ENCODE measurements at regions not wholly inside any gene's neighbourhood (a gene's known extent, or its start where the extent isn't known, plus 50 kb on each side); places are given as distances from the start of the nearest gene placed in this dataset.

DNA sequence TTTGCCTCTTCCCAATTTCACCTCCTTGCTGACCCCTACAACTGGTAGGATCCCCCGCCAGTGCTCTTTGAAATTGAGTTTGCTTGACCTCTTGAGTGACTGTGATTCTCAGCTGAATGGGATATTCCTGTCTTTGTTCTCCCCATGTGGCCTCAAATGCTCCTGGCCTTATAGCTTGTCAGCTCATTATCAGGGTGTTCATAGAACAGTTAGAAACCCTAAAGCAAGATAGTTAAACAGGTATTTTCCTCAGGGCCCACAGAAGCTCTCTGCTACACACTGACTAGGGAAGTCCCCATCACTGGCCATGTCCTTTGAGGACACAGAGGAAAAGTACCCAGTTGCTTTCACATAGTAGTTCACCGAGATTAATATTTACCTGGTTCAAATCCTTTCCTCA, 211.5 kb upstream of the DTNBP1 start:
- TF ChIP-seq POLR2AphosphoS5 (IDR thresholded peaks at IDR 0.05) (no peak), POLR2A (IDR thresholded peaks at IDR 0.05) (no peak), EP300 (IDR thresholded peaks at IDR 0.05) (no peak)
- TF ChIP-seq, protein P1, sequence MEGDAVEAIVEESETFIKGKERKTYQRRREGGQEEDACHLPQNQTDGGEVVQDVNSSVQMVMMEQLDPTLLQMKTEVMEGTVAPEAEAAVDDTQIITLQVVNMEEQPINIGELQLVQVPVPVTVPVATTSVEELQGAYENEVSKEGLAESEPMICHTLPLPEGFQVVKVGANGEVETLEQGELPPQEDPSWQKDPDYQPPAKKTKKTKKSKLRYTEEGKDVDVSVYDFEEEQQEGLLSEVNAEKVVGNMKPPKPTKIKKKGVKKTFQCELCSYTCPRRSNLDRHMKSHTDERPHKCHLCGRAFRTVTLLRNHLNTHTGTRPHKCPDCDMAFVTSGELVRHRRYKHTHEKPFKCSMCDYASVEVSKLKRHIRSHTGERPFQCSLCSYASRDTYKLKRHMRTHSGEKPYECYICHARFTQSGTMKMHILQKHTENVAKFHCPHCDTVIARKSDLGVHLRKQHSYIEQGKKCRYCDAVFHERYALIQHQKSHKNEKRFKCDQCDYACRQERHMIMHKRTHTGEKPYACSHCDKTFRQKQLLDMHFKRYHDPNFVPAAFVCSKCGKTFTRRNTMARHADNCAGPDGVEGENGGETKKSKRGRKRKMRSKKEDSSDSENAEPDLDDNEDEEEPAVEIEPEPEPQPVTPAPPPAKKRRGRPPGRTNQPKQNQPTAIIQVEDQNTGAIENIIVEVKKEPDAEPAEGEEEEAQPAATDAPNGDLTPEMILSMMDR (IDR thresholded peaks at IDR 0.05): no peak

Measured in stomach (tissue), 4 donors.